HG03196 (cell line): ENCODE measurements at regions not wholly inside any gene's neighbourhood (a gene's known extent, or its start where the extent isn't known, plus 50 kb on each side); places are given as distances from the start of the nearest gene placed in this dataset.
"Not testable (repeated sequence)": the region's sequence is repeated elsewhere in the genome, so short reads cannot be mapped to it uniquely, and the experiment has no call there.

Source experiments
- ATAC-seq: cut with Tn5 transposase; IDR thresholded peaks from one replicate; pipeline ENCODE4 v1.9.1; 2021; ENCODE audit not compliant: unreplicated experiment

DNA sequence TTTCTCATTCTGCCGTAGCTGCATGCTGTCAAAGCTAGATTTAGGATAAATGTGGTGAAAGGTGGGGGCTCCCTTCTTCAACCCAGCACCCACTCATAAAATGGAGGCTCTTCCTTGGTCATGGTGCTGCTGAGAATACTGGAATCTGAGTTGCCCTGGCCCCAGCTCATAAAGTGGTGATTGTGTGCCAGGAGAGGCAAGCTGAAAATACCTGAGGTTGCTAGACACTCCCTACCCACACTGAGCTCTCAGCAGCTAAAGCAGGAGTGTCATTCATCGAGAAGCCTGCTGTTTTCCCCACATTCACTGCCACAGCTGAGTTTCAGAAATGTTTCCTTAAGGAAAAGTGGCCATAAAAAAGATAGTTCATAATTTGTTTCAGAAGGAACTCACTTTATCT lies 297.1 kb upstream of the RBMS1 start:
- no peak for ATAC-seq

DNA sequence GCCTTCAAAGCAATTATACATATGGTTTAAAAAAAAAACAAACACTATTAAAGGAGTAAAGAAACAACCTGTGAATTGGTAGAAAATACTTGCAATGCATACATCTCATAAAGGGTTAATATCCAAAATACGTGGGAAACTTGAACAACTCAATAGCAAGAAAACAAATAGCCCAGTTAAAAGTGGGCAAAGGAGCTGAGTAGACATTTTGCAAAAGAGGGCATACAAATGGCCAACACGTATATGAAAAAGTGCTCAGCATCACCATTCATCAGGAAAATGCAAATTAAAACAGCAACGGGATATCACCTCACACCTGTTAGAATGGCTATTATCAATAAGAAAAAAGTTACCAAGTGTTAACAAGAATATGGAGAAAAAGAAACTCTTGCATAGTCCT lies 298.3 kb upstream of the RBMS1 start:
- no peak for ATAC-seq

DNA sequence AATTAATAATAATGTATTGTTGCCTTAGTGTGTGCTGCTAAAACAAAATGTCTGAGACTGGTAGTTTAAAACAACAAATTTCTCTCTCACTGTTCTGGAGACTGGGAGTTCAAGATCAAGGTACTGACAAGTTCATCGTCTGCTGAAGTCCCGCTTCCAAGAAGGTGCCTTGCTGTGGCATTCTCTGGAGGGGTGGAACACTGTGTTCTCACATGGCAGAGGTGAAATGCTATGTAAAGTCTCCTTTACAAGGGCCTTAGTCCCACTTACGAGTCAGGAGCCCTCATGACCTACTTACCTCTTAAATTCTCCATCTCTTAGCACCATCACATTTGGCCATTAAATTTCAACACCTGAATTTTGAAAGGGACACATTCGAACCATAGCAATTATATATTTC lies 299.2 kb upstream of the RBMS1 start:
- ATAC-seq, result no peak

DNA sequence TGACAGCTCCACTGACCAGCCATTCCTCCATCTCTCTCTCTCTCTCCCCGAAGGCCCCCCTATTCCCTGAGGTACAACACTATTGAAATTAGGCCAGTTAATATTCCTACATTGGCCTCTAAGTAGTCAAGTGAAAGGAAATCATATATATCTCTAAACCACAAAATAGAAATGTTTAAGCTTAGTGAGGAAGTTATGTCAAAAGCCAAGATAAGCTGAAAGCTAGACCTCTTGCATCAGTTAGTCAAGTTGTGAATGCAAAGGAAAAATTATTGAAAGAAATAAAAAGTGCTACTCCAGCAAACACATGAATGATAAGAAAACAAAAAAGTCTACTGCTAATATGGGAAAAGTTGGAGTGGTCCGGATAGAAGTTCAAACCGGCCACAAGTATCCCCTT lies 301.3 kb upstream of the RBMS1 start:
- no peak for ATAC-seq

DNA sequence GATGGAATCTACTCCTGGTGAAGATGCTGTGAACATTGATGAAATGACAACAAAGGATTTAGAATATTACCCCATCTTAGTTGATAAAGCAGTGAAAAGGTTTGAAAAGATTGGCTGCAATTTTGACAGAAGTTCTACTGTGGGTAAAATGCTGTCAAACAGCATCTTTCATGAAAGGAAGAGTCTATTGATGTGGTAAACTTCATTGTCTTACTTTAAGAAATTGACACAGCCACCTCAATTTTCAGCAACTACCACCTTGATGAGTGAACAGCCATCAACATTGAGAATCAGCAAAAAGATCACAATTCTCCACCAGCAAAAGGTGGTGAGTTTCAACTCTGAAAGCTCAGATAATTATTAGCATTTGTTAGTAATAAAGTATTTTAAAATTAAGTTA lies 310.3 kb upstream of the RBMS1 start:
- no peak for ATAC-seq

DNA sequence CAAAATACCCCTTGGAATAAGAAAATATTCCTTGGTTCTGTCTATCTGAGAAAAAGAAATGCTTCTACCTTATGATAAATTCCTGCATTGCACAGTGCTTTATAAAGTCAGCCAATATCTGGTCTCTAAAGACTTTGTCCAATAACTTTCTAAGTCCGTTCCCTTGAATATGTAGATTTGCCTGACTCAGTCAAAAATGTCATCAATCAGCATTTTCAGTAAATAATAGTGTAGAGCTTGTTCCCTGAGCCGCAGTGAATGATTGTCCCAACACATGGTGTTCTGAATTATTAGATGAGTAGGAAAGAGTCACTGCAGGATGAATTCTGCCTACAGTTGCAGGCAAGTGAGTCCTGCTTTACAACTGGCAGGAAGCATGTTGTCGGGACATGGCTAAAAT lies 316.8 kb upstream of the RBMS1 start:
- no peak for ATAC-seq

DNA sequence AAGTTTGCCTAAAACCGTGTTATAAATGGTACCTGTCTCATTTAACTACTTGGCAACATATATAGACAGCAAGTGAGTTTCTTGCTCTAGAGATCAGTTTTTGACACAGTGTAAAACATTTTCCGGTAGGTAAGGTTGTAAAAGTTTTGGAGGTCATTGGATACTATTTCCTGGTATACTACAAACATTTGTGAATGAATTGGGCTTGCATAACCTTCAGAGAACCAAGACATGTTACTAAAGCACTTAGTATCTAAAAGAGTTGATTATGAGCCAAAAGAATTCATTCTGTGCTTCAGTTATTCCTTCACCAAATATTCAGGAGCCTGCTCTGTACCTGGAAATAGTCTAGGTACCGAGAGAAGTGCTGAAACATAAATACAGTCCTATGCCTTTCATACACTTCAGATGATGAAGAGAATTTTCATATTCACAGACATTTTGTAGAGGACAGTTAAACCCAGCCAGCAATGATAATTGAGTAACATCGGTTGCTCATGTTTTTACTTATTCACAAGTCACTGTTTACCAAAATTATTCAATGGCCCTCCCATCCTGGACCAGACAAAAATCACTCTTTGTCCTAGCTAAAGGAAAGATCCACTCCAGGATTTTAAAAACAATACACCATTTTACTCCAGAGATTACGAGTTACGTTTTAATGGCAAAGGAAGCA lies 319.4 kb upstream of the RBMS1 start:
- ATAC-seq, result no peak

DNA sequence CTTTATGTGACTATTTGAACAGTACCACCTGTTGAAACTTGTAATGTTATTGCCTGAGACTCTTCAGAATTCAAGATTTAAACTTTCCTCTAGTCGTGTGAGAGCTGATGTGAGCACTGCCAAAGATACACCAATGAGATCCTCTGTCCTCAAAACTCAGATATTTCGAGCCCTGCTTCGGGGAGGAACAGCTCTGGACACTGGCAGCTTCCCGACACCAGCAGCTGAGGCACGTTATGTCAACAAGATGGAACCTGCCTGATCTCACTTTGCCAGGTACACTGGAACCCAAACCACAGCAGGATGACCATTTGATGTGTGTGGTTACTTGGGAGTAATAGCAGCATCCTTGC lies 319.9 kb upstream of the RBMS1 start:
- ATAC-seq, result no peak

DNA sequence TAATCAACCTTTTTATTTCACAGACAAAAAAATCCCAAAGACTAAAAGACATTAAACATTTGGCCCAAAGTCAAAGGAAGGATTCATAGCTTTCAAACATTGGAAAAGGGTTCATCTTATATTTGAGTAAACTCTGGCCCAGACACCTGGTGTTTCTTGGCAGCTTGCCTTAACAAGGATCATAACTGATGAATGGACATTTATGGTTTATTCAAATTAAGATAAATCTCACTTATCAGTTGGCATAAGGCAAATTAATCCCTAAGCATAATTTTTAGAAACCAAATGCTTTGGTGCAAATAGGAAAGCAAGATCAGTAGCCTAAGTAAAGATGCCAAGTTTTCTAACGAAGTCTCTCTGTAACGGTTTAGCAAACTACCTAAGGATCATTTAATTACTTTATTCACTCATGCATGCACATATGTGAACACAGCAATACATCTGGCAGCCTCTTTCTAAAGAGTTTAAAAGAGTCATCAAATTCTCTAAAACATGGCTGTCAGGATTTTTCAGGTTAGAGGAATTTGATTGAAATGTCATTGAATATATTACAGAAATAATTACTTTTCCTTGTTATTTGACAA lies 323.4 kb upstream of the RBMS1 start:
- ATAC-seq, result no peak

DNA sequence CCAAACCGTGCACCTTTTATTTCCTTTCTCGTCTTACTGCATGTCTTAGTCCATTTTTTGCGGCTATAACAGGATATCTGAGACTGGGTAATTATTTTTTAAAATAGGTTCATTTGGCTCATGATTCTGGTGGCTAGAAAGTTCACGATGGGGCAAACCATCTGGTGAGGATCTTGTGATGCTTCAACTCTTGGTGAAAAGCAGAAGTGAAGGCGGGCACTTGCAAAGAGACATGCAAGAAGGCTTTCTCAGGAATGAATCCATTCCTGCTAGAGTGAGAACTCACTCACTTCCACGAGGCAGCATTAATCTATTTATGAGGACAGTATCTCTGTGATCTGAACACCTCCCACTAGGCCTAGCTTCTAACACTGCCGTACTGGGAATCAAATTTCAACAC lies 327.1 kb upstream of the RBMS1 start:
- ATAC-seq, result no peak

DNA sequence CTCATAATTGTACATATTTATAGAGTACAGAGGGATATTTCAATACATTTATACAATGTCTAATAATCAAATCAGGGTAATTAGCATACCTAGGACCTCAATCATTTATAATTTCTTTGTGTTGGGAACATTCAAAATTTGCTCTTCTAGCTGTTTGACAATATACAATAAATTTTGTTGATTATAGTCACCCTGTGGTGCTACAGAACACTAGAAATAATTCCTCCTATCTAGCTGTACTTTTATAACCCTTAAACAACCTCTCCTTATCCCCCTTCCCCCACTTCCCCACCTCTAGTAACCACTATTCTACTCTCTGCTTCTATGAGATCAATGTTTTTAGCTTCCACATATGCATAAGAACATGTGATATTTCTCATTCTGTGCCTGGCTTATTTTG lies 328.4 kb upstream of the RBMS1 start:
- ATAC-seq, result no peak

DNA sequence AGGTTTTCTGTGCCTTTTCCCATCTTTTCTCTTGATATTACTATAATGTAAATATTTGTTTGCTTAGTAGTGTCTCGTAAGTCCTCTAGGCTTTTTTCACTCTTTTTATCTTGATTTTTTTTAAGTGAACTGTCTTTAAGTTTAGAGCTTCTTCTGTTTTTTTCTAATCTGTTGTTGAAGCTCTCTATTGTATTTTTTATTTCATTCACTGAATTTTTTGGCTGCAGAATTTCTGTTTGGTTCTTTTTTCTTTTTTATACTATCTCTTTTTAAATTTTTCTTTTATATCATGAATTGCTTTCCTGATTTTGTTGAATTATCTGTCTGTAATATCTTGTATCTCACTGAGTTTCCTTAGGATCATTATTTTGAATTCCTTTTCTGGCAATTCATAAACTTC lies 331.8 kb upstream of the RBMS1 start:
- ATAC-seq, result no peak

DNA sequence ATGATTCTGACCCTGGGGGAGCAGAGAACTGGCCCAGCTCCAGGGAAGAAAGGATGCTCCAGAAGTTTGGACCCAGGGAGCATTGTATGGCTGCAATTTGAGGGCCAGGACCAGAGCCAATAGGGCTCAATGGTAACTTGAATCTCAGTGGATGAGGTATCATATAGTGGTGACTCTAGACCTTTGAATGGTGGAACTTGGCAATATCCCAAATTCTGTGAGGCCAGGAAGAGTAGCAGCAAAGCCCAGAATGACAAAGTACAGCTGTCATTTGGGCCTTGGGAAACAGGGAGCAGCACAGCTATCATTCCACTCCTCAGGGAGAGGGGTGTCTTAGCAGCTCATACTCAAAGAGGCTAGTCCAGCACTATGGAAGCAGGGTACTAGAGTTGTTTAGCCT lies 332.9 kb upstream of the RBMS1 start:
- ATAC-seq, result no peak

DNA sequence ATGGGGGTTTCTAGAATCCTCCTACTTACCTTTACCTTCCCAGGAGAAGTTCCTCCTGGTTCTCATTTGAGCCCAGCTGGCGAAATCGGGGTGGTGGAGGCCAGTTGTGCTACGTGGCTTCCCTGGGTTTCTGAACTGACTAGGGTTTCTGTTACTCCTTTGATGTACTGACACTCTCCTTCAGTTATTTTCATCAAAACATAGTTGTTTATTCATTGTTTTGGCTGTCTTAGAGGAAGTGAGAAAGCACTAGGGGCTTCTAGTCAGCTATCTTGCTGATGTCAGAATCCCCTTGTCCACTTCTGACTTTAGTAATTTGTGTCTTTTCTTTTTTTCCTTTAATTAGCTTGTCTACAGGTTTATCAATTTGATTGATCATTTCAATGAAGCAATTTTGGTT lies 332.2 kb upstream of the TANK start:
- ATAC-seq, result no peak

DNA sequence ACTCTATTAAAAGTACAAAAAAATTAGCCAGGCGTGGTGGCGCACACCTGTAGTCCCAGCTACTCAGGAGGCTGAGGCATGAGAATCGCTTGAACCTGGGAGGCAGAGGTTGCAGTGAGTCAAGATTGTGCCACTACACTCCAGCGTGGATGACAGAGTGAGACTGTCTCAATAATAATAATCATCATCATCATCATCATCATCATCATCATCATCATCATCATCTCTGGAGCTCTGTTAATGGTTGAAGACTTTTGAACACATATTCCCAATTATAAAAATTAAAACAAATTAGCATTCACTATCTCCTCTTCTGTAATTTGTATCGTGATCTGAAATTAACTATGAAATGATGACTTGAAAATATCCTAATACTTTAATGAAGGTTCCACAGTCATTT lies 327.8 kb upstream of the TANK start:
- ATAC-seq, result not testable (repeated sequence)

DNA sequence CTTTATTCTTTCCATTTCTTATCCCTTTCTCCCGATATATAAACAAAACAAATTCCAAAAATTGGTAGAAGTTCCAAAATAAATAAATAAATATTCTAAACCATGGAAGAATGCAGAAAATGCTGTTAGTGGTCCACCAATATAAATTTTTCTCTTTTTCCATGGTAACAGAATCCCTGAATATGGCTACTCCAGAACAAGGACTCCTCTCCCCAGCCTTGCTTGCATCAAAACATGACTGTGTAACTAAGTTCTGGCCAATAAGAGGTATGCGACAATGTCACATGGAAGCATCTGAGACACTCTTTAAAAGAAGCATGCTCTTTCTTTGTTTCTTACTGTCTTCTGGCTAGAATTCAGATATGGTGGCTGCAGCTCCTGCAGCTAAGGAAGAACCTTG lies 325.1 kb upstream of the TANK start:
- no peak for ATAC-seq

DNA sequence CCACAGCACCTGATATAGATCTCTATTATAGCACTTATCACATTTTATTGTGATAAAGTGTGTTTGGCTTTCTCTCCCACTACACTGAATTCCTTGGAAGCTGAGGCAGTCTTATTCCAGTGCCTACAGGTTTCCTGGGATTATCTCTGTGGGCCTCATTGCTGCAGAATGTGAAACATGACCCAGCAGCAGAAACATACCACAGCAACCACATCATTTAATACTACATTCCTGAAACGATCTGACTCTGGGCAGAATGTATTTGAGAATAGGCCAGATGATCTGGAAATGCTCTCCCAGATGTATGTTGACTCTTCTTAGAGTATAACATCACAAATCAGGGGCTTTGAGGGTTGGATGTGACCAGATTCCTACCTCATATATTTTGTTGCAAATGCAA lies 323.5 kb upstream of the TANK start:
- no peak for ATAC-seq

DNA sequence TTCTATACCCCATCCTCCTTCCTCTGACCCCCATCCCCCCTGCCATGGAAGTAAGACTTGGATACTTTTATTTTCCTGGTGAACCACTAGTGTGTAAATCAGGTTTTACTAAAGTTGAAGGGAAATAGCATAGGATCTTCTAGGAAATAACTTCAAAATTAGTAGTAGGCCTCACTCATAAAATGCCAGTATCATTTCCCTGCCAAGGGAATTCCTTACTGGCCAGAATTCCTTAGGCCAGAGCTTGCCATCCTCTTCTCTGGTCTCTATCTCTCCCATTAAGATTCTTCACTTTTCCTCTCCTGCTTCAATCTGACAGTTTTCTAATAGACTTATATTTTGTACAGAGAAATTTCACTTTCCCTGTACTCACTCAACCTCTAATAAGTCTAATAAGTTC lies 322.8 kb upstream of the TANK start:
- ATAC-seq, result no peak

DNA sequence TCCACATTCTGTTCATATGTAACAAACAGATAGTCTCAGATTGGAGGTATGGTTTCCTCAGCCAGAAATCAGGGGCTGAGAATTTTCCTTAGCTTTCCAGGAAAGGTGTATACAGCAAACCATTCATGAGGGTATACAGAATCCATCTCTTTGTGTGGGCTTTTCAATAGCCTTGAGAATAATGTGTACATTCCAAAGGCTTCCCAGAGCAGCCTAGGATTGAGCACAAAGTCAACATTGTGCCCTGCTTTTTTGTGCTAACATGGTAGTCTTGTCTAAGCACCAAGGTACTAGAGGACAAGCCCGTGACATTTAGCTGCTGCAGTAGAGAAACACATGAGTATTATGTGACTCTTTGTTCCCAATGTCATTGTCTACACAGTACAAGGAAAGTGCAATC lies 322.1 kb upstream of the TANK start:
- ATAC-seq, result no peak

DNA sequence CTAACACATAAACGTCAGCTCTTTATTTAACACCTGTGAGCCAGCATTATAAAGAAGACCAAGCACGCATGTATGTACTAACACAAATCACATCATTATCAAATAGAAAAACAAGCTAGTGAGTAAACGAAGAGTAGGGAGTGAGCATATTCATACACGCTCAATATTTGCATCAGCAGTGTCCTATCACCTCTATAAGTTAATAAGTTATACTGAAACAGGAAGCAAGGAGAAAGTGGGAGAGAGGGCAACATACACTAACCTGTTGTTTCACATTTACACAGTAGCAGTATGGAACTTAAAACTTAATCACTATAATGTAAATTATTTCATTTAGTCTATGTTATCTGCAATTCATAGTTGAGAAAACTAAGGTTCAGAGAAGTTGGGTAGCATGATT lies 321.5 kb upstream of the TANK start:
- ATAC-seq, result no peak

DNA sequence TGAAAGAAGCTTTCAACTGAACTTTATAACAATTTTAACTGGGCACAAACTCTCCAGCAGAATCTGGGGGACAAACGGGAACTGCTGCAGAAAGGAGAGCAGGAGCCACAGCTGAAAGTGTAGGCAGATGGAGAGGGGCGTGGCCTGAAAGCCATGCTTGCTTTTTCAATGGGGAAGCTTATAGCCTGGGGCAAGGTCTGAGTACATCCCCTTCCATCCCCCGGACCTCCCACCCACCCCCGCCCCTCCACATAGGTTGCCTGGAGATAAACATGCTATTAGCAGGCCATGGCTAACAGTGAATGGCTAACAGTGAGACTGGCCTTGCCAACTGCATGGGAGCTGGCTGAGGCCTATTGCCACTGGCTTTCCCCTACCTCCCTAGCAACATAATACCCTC lies 317.9 kb upstream of the TANK start:
- no peak for ATAC-seq

DNA sequence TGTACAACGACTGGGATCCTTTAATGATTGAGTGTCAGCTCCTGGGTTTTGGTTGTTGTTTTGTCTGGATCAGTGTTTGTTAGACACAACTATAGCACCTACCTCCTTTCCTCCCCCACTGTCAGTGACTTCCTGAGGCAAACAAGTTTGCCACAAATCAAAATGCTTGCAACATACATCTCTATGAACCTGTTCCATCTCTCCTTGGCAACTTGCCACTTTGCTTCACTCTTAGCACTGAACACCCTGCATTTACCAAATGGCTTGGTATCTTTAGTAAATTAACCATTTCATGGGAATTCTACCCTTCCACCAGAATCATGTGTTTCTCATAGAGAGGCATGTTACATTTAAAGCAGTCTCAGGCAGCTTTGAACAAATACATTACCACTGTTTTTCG lies 301.1 kb upstream of the TANK start:
- no peak for ATAC-seq

DNA sequence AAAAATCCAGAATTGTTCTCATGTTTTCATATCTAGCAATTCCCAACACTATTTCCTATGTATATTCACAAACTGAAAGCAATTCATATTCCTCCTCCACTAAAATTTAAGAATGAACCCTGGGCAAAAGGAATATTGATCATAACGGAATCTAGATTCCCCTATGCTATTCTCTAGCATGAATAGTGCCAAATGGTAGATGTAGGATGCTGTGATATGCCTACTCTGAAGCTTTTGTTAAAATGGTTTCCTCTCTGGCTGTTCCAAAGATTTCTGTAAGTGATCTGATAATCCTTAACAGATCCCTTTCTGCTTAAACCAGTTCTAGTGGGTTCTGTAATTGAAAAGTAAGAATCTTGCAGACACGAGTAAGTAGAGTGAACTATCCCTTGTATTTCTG lies 298.0 kb upstream of the TANK start:
- ATAC-seq, result no peak
